NB4 (cell line): ENCODE measurements at regions not wholly inside any gene's neighbourhood (a gene's known extent, or its start where the extent isn't known, plus 50 kb on each side); places are given as distances from the start of the nearest gene placed in this dataset.

Experiments
- MYC ChIP-seq: IDR thresholded peaks from 2 replicates; pipeline ENCODE4 v1.6.1; 2011; ENCODE audit warnings: low read depth, low read length
- POLR2A ChIP-seq: IDR thresholded peaks from 2 replicates; pipeline ENCODE4 v1.6.1; 2011; ENCODE audit warnings: mild to moderate bottlenecking; ENCODE audit not compliant: insufficient read length; ENCODE audit errors: extremely low read depth
- TF ChIP-seq, protein P1 (sequence below): IDR thresholded peaks from one replicate; pipeline ENCODE4 v1.5.1; 2012; ENCODE audit warnings: low read depth, low read length
- TF ChIP-seq, protein P2 (sequence below): IDR thresholded peaks from 2 replicates; pipeline ENCODE4 v1.6.1; 2011; ENCODE audit warnings: low read depth, low read length

DNA sequence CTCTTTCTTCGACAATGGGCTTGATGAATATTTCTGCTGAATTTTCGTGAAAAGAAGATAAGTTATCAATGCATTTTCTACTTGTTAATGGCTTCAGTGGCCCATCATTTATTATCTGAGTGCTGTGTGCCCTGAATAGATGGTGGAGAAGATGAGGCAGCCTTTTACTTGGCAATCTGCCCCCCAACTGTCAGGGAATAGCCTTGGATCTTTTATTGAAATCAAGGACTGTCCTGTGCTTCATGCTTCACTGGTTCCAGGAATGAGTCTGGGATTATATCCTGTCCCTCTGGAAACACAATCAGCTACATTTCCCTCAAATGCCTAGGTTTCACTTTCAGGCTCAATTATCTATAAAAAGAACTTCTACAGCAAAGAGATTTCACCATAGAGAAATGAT lies 75.9 kb upstream of the NXPH1 start:
- TF ChIP-seq, protein P1, sequence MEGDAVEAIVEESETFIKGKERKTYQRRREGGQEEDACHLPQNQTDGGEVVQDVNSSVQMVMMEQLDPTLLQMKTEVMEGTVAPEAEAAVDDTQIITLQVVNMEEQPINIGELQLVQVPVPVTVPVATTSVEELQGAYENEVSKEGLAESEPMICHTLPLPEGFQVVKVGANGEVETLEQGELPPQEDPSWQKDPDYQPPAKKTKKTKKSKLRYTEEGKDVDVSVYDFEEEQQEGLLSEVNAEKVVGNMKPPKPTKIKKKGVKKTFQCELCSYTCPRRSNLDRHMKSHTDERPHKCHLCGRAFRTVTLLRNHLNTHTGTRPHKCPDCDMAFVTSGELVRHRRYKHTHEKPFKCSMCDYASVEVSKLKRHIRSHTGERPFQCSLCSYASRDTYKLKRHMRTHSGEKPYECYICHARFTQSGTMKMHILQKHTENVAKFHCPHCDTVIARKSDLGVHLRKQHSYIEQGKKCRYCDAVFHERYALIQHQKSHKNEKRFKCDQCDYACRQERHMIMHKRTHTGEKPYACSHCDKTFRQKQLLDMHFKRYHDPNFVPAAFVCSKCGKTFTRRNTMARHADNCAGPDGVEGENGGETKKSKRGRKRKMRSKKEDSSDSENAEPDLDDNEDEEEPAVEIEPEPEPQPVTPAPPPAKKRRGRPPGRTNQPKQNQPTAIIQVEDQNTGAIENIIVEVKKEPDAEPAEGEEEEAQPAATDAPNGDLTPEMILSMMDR, result no peak
- TF ChIP-seq POLR2A (no peak), MYC (no peak)
- TF ChIP-seq, protein P2, sequence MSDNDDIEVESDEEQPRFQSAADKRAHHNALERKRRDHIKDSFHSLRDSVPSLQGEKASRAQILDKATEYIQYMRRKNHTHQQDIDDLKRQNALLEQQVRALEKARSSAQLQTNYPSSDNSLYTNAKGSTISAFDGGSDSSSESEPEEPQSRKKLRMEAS, result no peak
